HG03139 (cell line): ENCODE measurements at regions not wholly inside any gene's neighbourhood (a gene's known extent, or its start where the extent isn't known, plus 50 kb on each side); places are given as distances from the start of the nearest gene placed in this dataset.

Experiments used
- ATAC-seq: cut with Tn5 transposase; IDR thresholded peaks from one replicate; pipeline ENCODE4 v1.9.1; 2021; ENCODE audit not compliant: unreplicated experiment

- ATAC-seq: no peak
Observed at GRCh38 chr4:136709897-136710296, 822.4 kb downstream of the PCDH18 start.

- no peak for ATAC-seq
Observed at GRCh38 chr4:136706942-136707341, 825.4 kb downstream of the PCDH18 start.

GRCh38 chr4:136699905-136700304 is 832.4 kb downstream of the PCDH18 start:
- ATAC-seq: no peak

DNA sequence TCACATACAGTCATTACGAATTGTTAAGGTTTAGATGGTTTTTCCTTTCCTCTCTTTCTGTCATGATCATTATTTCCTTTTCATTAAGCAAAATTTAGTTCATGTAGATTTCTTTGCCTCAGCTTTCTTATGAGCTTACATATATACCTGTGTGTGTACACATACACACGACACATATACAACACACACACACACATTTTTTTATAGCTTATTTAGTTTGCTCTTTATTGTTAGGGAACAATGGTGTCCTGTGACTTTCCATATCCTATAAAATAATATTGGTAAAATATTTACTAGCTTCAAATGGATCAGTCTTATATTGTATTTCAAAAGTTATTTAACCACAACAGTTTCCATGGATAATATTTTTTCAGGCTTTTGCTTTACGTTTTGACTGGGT is 840.7 kb downstream of the PCDH18 start:
- no peak for ATAC-seq

GRCh38 chr4:136690360-136690759 is 841.9 kb downstream of the PCDH18 start:
- ATAC-seq: no peak

GRCh38 chr4:136687596-136687995 is 844.7 kb downstream of the PCDH18 start:
- no peak for ATAC-seq

- no peak for ATAC-seq
Observed at GRCh38 chr4:136687118-136687517, 845.2 kb downstream of the PCDH18 start.

DNA sequence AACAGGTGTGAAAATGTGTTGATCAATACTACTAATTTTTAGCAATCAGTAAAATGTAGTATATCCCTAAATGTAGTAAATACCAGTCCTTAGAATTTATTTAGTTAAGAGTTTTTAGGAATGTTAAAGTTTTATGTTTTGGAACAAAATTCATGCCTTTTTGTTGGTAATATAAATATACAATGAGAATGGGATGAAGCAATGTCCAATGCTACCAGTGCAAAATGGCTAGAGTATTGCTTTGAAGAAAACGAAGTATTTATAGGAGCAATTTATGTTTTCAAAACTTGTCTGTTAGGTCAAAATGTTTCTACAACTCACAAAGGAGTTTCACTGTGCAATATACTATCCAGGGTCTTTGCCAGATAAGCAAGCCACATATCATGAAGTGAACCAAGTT is 851.5 kb downstream of the PCDH18 start:
- no peak for ATAC-seq

DNA sequence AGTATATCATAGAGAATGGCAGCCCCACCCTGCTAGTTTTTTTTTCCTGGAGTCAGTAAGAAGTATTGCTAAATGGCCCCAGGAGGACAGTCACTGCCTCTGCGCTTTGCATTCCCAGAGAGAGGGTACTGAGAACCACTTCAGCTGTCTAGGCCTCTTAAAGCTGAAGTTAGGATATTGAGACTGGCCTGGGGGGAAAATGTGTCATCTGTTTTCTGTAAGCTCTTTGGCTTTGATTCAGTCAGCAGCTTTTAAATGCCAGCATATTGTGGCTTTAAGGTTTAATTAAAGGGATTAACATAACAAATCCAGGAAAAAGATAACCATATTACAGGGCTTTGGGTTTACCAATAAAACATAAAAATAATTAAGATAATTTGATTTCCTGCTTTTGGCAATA is 852.0 kb downstream of the PCDH18 start:
- no peak for ATAC-seq

DNA sequence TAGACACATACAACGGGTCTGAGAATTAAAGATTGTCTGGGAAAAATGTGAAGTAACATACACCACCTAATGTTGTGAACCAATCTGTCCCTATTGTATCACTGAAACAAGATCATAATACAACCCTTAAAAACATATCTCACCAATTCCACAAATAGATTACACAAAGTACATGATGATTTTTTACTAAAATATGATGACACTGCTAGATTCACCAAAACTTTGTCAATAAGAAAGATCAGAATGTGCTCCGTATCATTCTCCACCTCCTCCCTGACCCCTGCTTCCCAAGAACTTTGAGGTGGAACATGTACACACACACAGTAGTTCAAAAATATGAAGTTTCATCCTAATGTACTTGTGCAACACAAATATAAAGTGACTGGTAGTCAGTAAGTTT is 862.0 kb downstream of the PCDH18 start:
- ATAC-seq: no peak

- no peak for ATAC-seq
Observed at GRCh38 chr4:136664988-136665387, 867.3 kb downstream of the PCDH18 start.

DNA sequence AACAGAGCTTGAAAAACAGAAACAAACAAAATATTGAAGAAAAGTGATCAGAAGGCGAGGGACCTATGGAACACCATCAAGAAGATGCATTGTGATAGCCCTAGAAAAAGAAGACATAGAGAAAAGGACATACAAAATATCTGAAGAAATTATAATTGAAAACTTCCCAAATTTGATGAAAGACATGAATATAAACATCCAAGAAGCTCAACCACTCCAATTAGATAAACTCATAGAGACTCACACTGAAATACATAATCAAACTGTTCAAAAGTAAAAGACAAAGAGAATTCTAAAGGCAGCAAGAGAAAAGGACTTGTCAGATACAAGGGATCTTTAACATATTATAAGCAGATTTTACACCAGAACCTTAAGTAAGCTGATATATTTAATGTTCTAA is 869.8 kb downstream of the PCDH18 start:
- no peak for ATAC-seq

DNA sequence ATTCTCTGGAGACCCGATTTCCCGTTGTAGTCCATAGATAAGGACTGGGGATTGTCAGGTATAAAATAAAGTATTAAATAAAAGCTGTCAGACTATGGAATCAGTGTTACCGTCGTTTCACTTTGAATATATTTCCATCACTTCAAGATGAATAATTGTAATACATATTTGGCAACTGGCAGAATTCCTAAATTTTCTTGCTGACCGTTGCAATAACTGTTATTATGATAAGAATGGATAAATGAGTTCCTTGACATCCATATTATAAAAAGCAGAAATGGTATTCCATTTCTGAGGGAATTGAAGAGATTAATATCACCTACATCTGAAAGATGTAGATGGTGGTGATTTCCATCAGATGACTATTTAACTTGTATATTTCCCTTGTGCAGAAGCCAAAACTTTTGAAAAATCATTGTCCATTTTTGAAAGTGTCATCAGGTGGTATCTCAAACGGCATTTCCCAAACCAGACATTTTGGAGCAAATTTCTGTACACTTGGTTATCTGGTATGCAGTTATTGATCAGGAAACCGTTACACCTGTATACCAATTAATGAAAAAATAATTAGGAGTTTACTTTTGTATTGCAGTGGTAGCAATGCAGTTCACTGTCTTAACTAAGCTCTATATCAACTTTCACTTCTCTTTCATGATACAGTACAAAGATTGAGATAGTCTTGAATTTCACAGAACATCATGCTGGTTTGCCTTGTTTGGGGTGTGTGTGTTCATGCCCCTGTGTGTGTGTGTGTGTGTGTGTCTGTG is 878.5 kb downstream of the PCDH18 start:
- ATAC-seq: no peak

GRCh38 chr4:136651932-136652331 is 880.4 kb downstream of the PCDH18 start:
- no peak for ATAC-seq

DNA sequence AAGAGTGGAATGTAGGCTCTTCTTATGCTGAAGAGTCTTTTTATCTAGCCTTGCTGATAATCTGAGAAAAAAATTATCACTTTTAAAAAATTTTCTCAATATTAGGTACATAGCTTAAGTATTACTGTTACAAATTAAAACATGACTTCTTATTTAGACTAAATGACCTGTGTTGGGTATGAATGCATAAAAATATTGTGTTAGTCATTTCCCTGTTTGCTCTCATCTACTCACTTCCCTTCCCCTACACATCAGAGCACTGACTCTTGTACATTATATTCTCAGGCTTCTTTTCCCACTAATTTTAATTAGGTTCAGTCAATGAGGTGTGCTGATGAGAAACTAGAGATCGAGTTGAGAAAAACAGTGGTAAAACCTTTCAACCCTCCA is 881.0 kb downstream of the PCDH18 start:
- ATAC-seq: no peak

- ATAC-seq: peak; percentile 53
Observed at GRCh38 chr4:136650541-136651277, 881.6 kb downstream of the PCDH18 start.

GRCh38 chr4:136644279-136644678 is 888.0 kb downstream of the PCDH18 start:
- ATAC-seq: no peak

- ATAC-seq: no peak
Observed at GRCh38 chr4:136643416-136643815, 888.9 kb downstream of the PCDH18 start.

DNA sequence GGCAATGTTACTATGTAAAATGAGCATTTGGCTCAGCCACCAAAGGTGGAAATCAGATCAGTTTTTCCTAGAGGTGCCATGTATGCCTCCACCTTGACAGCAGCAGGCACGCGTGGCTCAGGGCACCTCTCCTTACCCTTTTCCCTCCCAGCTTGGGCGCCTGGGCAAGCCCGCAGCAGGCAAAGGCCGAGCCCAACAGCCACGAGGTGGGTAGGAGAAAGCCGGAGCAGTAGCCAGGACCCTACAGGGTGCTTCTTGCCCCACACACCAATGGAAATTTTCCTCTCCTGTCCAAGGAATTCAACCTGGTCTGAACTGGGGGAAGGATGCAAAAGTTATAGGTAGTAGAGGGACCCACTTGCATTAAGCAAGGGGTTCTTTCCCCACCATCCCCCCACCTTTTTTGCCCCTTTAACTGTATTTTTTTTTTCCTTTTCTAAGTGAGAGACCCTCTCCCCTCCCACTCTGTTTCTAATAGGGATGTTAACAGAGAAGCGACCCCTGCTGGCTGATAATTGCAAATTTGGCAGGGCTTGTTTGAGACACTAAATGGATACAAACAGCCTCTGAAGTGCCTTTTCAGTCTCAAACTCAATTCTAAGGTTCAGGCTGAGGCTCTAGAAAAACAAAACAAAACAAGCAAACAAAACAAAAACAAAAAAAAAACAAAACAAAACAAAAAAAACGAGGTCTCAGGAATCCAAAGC is 895.1 kb downstream of the PCDH18 start:
- ATAC-seq: no peak

- no peak for ATAC-seq
Observed at GRCh38 chr4:136636155-136636554, 896.1 kb downstream of the PCDH18 start.

- no peak for ATAC-seq
Observed at GRCh38 chr4:136634121-136634520, 898.2 kb downstream of the PCDH18 start.

GRCh38 chr4:136599890-136600289 is 932.4 kb downstream of the PCDH18 start:
- no peak for ATAC-seq
